OCI-LY1 (cell line): ENCODE measurements at regions not wholly inside any gene's neighbourhood (a gene's known extent, or its start where the extent isn't known, plus 50 kb on each side); places are given as distances from the start of the nearest gene placed in this dataset.

Experiments used
- EZH2 ChIP-seq: fragments of 200-600 bp; sonication (generic), shearing (Covaris generic); IDR thresholded peaks from 2 replicates; pipeline ENCODE4 v1.8.0; 2017; ENCODE audit warnings: borderline replicate concordance, mixed run types, mild to moderate bottlenecking, antibody characterized with exemption, low read length, moderate library complexity, mixed read lengths
- TF ChIP-seq, protein P1 (sequence below): fragments of 200-600 bp; sonication (generic), shearing (Covaris generic); IDR thresholded peaks from 2 replicates; pipeline ENCODE4 v1.5.1; 2017; ENCODE audit warnings: mild to moderate bottlenecking, antibody characterized with exemption, low read length, moderate library complexity, mixed read lengths

- TF ChIP-seq, protein P1, sequence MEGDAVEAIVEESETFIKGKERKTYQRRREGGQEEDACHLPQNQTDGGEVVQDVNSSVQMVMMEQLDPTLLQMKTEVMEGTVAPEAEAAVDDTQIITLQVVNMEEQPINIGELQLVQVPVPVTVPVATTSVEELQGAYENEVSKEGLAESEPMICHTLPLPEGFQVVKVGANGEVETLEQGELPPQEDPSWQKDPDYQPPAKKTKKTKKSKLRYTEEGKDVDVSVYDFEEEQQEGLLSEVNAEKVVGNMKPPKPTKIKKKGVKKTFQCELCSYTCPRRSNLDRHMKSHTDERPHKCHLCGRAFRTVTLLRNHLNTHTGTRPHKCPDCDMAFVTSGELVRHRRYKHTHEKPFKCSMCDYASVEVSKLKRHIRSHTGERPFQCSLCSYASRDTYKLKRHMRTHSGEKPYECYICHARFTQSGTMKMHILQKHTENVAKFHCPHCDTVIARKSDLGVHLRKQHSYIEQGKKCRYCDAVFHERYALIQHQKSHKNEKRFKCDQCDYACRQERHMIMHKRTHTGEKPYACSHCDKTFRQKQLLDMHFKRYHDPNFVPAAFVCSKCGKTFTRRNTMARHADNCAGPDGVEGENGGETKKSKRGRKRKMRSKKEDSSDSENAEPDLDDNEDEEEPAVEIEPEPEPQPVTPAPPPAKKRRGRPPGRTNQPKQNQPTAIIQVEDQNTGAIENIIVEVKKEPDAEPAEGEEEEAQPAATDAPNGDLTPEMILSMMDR, result no peak
- TF ChIP-seq EZH2, result no peak
Measured at GRCh38 chr3:187516446-187517185, 148.4 kb downstream of the RTP4 start.
